HepG2 (cell line): ENCODE measurements at regions not wholly inside any gene's neighbourhood (a gene's known extent, or its start where the extent isn't known, plus 50 kb on each side); places are given as distances from the start of the nearest gene placed in this dataset.

ENCODE experiments used
- ATAC-seq: fragments of 200-7000 bp; cut with Tn5 transposase; 3 replicates; pipeline ENCODE4 v1.9.1; 2020; ENCODE audit warnings: mild to moderate bottlenecking, moderate library complexity
- BruUV-seq: library from RNA; stranded (reverse); fragments of 400-500 nt; replicated peaks from 2 replicates; lab custom pipeline; 2021; lab: Mats Ljungman, UMichigan
- CTCF ChIA-PET: fragments of 300-600 bp; formaldehyde crosslinking; extraction: SDS; loops from one replicate; lab custom pipeline; 2021; ENCODE audit warnings: low total read pairs, inconsistent platforms, low intra/inter-chr PET ratio; lab: Yijun Ruan, JAX
- POLR2A ChIA-PET: fragments of 350-600 bp; sonication (Branson Sonifier 250); formaldehyde crosslinking; loops from one replicate; lab custom pipeline; 2020; ENCODE audit warnings: antibody characterized with exemption, inconsistent platforms; lab: Yijun Ruan, JAX
- DNase-seq: peaks from one replicate; pipeline ENCODE4 v3.0.0-alpha.2; 2015; ENCODE audit warnings: low spot score
- FAIRE-seq: peaks from 3 replicates; lab custom pipeline; 2011; peaks lifted over from hg19 to GRCh38; lab: Jason Lieb, UNC
- H2AFZ ChIP-seq: one replicate; pipeline ENCODE4 v1.6.1; 2011; ENCODE audit warnings: low read length, inconsistent platforms
- H3K27ac ChIP-seq: fragments of 300-600 bp; 3 replicates; pipeline ENCODE4 v1.8.0; 2011; ENCODE audit warnings: mixed run types, mild to moderate bottlenecking, mixed read lengths, low read length, inconsistent platforms; ENCODE audit not compliant: insufficient read depth; ENCODE audit errors: extremely low read length
- H3K27me3 ChIP-seq, 2 experiments: fragments of 200-600 bp in 1 of 2; 2 replicates in 1 of 2; 3 replicates in 1 of 2; pipeline versions ENCODE4 v1.6.0 to v1.8.0; 2011; ENCODE audit warnings: low read length in 2 of 2, mild to moderate bottlenecking in 2 of 2, moderate library complexity in 2 of 2, inconsistent platforms in 1 of 2; ENCODE audit not compliant: insufficient read depth in 2 of 2, control insufficient read depth in 1 of 2
- H3K36me3 ChIP-seq, 2 experiments: fragments of 200-600 bp in 1 of 2; replicated peaks in 1 of 2; 2 replicates in 1 of 2; 3 replicates in 1 of 2; pipeline versions ENCODE4 v1.5.1 to v1.8.0; 2011; ENCODE audit warnings: low read length in 2 of 2, inconsistent platforms in 1 of 2; ENCODE audit not compliant: insufficient read depth in 2 of 2, control insufficient read depth in 1 of 2
- H3K4me1 ChIP-seq: 2 replicates; pipeline ENCODE4 v1.5.1; 2012; ENCODE audit warnings: low read length, inconsistent platforms; ENCODE audit not compliant: insufficient read depth
- H3K4me2 ChIP-seq: 2 replicates; pipeline ENCODE4 v1.6.0; 2011; ENCODE audit warnings: low read depth, low read length, inconsistent platforms
- H3K4me3 ChIP-seq, 3 experiments: fragments of 200-600 bp in 1 of 3; sonication (generic), shearing (Covaris generic) in 1 of 3; replicated peaks in 1 of 3; 2 replicates each; pipeline ENCODE4 v1.5.1; 2011 to 2016; ENCODE audit warnings: low read length in 3 of 3, inconsistent platforms in 2 of 3, low read depth in 2 of 3, mild to moderate bottlenecking in 2 of 3, control low read depth in 1 of 3, mixed read lengths in 1 of 3; ENCODE audit not compliant: insufficient read depth in 1 of 3
- H3K79me2 ChIP-seq: one replicate; pipeline ENCODE4 v1.6.1; 2011; ENCODE audit warnings: low read length, inconsistent platforms; ENCODE audit not compliant: insufficient read depth
- H3K9ac ChIP-seq: 2 replicates; pipeline ENCODE4 v1.6.0; 2011; ENCODE audit warnings: mild to moderate bottlenecking, low read depth, low read length, inconsistent platforms; ENCODE audit not compliant: insufficient read depth
- H3K9me3 ChIP-seq: 2 replicates; pipeline ENCODE4 v1.5.1; 2012; ENCODE audit warnings: mild to moderate bottlenecking, low read length
- H4K20me1 ChIP-seq: 2 replicates; pipeline ENCODE4 v1.6.0; 2011; ENCODE audit warnings: inconsistent platforms, mild to moderate bottlenecking, low read length, moderate library complexity; ENCODE audit not compliant: insufficient read depth
- EED ChIP-seq: sonication (generic); formaldehyde crosslinking; IDR thresholded peaks from 2 replicates; pipeline ENCODE4 v1.5.0; 2020; ENCODE audit warnings: mild to moderate bottlenecking, missing genetic modification reagents
- NCOA1 ChIP-seq: sonication (generic); formaldehyde crosslinking; IDR thresholded peaks from 2 replicates; pipeline ENCODE4 v1.9.0; 2021; ENCODE audit warnings: missing genetic modification reagents
- PITX1 ChIP-seq: sonication (generic); formaldehyde crosslinking; IDR thresholded peaks from 2 replicates; pipeline ENCODE4 v1.5.1; 2020; ENCODE audit warnings: mild to moderate bottlenecking, missing genetic modification reagents
- RXRA ChIP-seq: sonication (generic); formaldehyde crosslinking; IDR thresholded peaks from 2 replicates; pipeline ENCODE4 v1.5.1; 2020; ENCODE audit warnings: missing genetic modification reagents
- TP53 ChIP-seq: sonication (generic); formaldehyde crosslinking; conservative IDR thresholded peaks from 2 replicates; pipeline ENCODE4 v1.4.0; 2020; ENCODE audit warnings: missing genetic modification reagents
- ZNF773 ChIP-seq: sonication (generic); formaldehyde crosslinking; IDR thresholded peaks from 2 replicates; pipeline ENCODE4 v1.4.0; 2020; ENCODE audit warnings: missing genetic modification reagents, borderline replicate concordance
- in situ Hi-C: cut with HindIII; loops from 2 replicates; pipeline ENCODE4 v1.10.0; 2017; ENCODE audit warnings: low pct_unique_long_range_greater_than_20kb; ENCODE audit not compliant: extremely low pct_ligation_motif_present
- intact Hi-C: fragments of 100-400 bp; cut with micrococcal nuclease; formaldehyde crosslinking; loops from one replicate; pipeline ENCODE4 v1.10.0; 2022; ENCODE audit not compliant: unreplicated experiment
- TF ChIP-seq, protein P1 (sequence below): sonication (generic); formaldehyde crosslinking; IDR thresholded peaks from 2 replicates; pipeline ENCODE4 v1.8.0; 2022; ENCODE audit warnings: low read depth, missing genetic modification reagents
- TF ChIP-seq, protein P2 (sequence below): sonication (generic); formaldehyde crosslinking; IDR thresholded peaks from 2 replicates; pipeline ENCODE4 v1.4.0; 2020; ENCODE audit warnings: mild to moderate bottlenecking, missing genetic modification reagents, borderline replicate concordance
- TF ChIP-seq, protein P3 (sequence below): sonication (generic); formaldehyde crosslinking; IDR thresholded peaks from 2 replicates; pipeline ENCODE4 v1.5.0; 2020; ENCODE audit warnings: mild to moderate bottlenecking, missing genetic modification reagents, moderate library complexity
- TF ChIP-seq, protein P4 (sequence below): sonication (generic); formaldehyde crosslinking; IDR thresholded peaks from 2 replicates; pipeline ENCODE4 v1.4.0; 2020; ENCODE audit warnings: missing genetic modification reagents
- TF ChIP-seq, protein P5 (sequence below): sonication (generic); formaldehyde crosslinking; IDR thresholded peaks from 2 replicates; pipeline ENCODE4 v1.5.0; 2020; ENCODE audit warnings: missing genetic modification reagents
- TF ChIP-seq, protein P6 (sequence below): sonication (generic); formaldehyde crosslinking; IDR thresholded peaks from 2 replicates; pipeline ENCODE4 v1.4.0; 2020; ENCODE audit warnings: missing genetic modification reagents, mild to moderate bottlenecking, borderline replicate concordance

DNA sequence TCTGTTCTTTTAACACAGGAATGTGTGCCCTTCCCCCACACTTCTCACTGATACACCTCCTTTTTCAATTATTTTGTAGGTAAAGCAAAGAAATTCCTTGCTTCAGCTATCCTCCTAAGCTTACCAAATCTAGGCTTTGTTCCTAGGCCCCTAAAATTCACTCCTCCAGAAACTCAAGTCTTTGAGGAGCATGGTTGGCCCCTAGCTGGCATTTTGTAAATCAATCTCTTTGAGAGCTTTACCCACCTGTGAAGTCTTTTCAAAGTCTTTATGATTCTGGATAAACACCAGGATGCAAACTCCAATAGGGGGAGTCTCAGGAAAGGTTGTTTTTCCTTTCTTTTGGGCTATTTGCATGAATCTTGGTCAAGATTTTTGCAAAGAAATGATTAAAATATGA, 82.9 kb upstream of the ZNF644 start:
- Histone ChIP-seq H3K4me1 (no peaks in the 10 kb centered on the region), H3K9ac (no peak overlapping the region), H3K4me2 (no peak overlapping the region), H4K20me1 (no peaks in the 10 kb centered on the region), H3K4me3 (no peak overlapping the region), H2AFZ (no peak overlapping the region), H3K27ac (no peak overlapping the region), H3K79me2 (no peaks in the 10 kb centered on the region), H3K9me3 (no peaks in the 10 kb centered on the region), H3K27me3 (no peaks in the 10 kb centered on the region), H3K36me3 (no peaks in the 10 kb centered on the region)
- FAIRE-seq (no peak), DNase-seq (no peak), ATAC-seq (no peak)
- CTCF ChIA-PET, result no interaction called here
- POLR2A ChIA-PET, result no interaction called here
- in situ Hi-C loops (no loop called here), intact Hi-C loops (no loop called here)
- BruUV-seq, result no TSS peak
- no peak for TF ChIP-seq PITX1 (CRISPR knock-in tag)
- TF ChIP-seq, protein P1, sequence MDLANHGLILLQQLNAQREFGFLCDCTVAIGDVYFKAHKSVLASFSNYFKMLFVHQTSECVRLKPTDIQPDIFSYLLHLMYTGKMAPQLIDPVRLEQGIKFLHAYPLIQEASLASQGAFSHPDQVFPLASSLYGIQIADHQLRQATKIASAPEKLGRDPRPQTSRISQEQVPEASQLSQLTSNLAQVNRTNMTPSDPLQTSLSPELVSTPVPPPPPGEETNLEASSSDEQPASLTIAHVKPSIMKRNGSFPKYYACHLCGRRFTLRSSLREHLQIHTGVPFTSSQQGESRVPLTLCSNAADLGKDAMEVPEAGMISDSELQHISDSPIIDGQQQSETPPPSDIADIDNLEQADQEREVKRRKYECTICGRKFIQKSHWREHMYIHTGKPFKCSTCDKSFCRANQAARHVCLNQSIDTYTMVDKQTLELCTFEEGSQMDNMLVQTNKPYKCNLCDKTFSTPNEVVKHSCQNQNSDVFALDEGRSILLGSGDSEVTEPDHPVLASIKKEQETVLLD (CRISPR knock-in tag), result no peak
- no peak for TF ChIP-seq TP53 (CRISPR knock-in tag)
- no peak for TF ChIP-seq ZNF773 (CRISPR knock-in tag)
- TF ChIP-seq, protein P2, sequence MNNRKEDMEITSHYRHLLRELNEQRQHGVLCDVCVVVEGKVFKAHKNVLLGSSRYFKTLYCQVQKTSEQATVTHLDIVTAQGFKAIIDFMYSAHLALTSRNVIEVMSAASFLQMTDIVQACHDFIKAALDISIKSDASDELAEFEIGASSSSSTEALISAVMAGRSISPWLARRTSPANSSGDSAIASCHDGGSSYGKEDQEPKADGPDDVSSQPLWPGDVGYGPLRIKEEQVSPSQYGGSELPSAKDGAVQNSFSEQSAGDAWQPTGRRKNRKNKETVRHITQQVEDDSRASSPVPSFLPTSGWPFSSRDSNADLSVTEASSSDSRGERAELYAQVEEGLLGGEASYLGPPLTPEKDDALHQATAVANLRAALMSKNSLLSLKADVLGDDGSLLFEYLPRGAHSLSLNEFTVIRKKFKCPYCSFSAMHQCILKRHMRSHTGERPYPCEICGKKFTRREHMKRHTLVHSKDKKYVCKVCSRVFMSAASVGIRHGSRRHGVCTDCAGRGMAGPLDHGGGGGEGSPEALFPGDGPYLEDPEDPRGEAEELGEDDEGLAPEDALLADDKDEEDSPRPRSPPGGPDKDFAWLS (CRISPR knock-in tag), result no peak
- TF ChIP-seq EED, result no peak
- no peak for TF ChIP-seq RXRA
- TF ChIP-seq, protein P3, sequence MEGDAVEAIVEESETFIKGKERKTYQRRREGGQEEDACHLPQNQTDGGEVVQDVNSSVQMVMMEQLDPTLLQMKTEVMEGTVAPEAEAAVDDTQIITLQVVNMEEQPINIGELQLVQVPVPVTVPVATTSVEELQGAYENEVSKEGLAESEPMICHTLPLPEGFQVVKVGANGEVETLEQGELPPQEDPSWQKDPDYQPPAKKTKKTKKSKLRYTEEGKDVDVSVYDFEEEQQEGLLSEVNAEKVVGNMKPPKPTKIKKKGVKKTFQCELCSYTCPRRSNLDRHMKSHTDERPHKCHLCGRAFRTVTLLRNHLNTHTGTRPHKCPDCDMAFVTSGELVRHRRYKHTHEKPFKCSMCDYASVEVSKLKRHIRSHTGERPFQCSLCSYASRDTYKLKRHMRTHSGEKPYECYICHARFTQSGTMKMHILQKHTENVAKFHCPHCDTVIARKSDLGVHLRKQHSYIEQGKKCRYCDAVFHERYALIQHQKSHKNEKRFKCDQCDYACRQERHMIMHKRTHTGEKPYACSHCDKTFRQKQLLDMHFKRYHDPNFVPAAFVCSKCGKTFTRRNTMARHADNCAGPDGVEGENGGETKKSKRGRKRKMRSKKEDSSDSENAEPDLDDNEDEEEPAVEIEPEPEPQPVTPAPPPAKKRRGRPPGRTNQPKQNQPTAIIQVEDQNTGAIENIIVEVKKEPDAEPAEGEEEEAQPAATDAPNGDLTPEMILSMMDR (CRISPR knock-in tag), result no peak
- TF ChIP-seq, protein P4, sequence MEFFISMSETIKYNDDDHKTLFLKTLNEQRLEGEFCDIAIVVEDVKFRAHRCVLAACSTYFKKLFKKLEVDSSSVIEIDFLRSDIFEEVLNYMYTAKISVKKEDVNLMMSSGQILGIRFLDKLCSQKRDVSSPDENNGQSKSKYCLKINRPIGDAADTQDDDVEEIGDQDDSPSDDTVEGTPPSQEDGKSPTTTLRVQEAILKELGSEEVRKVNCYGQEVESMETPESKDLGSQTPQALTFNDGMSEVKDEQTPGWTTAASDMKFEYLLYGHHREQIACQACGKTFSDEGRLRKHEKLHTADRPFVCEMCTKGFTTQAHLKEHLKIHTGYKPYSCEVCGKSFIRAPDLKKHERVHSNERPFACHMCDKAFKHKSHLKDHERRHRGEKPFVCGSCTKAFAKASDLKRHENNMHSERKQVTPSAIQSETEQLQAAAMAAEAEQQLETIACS (CRISPR knock-in tag), result no peak
- TF ChIP-seq, protein P5, sequence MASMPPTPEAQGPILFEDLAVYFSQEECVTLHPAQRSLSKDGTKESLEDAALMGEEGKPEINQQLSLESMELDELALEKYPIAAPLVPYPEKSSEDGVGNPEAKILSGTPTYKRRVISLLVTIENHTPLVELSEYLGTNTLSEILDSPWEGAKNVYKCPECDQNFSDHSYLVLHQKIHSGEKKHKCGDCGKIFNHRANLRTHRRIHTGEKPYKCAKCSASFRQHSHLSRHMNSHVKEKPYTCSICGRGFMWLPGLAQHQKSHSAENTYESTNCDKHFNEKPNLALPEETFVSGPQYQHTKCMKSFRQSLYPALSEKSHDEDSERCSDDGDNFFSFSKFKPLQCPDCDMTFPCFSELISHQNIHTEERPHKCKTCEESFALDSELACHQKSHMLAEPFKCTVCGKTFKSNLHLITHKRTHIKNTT (CRISPR knock-in tag), result no peak
- TF ChIP-seq, protein P6, sequence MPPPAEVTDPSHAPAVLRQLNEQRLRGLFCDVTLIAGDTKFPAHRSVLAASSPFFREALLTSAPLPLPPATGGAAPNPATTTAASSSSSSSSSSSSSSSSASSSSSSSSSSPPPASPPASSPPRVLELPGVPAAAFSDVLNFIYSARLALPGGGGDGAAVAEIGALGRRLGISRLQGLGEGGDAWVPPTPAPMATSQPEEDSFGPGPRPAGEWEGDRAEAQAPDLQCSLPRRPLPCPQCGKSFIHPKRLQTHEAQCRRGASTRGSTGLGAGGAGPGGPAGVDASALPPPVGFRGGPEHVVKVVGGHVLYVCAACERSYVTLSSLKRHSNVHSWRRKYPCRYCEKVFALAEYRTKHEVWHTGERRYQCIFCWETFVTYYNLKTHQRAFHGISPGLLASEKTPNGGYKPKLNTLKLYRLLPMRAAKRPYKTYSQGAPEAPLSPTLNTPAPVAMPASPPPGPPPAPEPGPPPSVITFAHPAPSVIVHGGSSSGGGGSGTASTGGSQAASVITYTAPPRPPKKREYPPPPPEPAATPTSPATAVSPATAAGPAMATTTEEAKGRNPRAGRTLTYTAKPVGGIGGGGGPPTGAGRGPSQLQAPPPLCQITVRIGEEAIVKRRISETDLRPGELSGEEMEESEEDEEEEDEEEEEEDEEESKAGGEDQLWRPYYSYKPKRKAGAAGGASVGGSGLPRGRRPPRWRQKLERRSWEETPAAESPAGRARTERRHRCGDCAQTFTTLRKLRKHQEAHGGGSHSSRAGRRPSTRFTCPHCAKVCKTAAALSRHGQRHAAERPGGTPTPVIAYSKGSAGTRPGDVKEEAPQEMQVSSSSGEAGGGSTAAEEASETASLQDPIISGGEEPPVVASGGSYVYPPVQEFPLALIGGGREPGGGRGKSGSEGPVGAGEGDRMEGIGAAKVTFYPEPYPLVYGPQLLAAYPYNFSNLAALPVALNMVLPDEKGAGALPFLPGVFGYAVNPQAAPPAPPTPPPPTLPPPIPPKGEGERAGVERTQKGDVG (CRISPR knock-in tag), result no peak
- no peak for TF ChIP-seq NCOA1
